ENCODE measurements at regions not wholly inside any gene's neighbourhood (a gene's known extent, or its start where the extent isn't known, plus 50 kb on each side); places are given as distances from the start of the nearest gene placed in this dataset.

GRCh38 chr21:18801468-18801867 is 397.9 kb upstream of the TMPRSS15 start:
- peak; percentile 42 for DNase-seq (ENCODE audit: unreplicated experiment)
- intact Hi-C loops (cut with micrococcal nuclease): no loop called here
- no TSS peak for BruUV-seq (replicated peaks)
- TF ChIP-seq CTCF (IDR thresholded peaks at IDR 0.05; ENCODE audit: unreplicated experiment): peak; percentile 51
- no peaks in the 10 kb centered on the region for H3K36me3 Mint-ChIP-seq (ENCODE audit: insufficient read depth, unreplicated experiment)
- H3K4me1 Mint-ChIP-seq (ENCODE audit: insufficient read depth, unreplicated experiment): no peaks in the 10 kb centered on the region
- H3K27ac Mint-ChIP-seq (ENCODE audit: low read depth, unreplicated experiment): no peak overlapping the region
- H3K9me3 Mint-ChIP-seq (ENCODE audit: unreplicated experiment): peaks cover 17% of the 10 kb centered on the region
- ChIA-PET CTCF (interaction anchor here (0.6 to 1.8 kb wide), 5 partner anchors 9 to 277 kb away, joined by 3 to 5 read pairs (median 3); no protein-coding TSS in a partner anchor), POLR2A (no interaction called here)
- no peaks in the 10 kb centered on the region for H3K27me3 Mint-ChIP-seq (ENCODE audit: insufficient read depth, unreplicated experiment)
- H3K4me3 Mint-ChIP-seq (ENCODE audit: unreplicated experiment): no peak overlapping the region

DNA sequence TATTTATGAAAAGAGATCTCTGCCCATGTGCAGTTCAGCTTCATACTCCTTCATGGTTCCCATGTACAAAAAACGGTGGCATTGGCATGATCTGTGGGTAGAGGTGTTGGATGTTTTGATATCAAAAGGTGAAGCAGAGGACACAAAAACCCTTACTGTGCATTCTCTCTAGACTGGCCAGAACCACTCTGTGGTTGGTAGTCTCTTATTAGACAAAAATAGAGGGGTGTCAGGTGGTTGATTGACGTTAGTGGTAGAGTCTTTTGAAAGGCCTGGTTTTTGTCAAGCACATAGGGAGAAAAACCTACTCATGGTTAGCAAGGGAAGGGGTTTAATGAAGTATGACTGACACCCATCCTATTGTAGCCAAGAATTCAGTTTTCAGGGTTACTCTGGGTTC is 400.0 kb upstream of the TMPRSS15 start:
- Mint-ChIP-seq H3K27ac (ENCODE audit: low read depth, unreplicated experiment) (no peak overlapping the region), H3K4me3 (ENCODE audit: unreplicated experiment) (no peak overlapping the region), H3K9me3 (ENCODE audit: unreplicated experiment) (peaks cover 20% of the 10 kb centered on the region), H3K4me1 (ENCODE audit: insufficient read depth, unreplicated experiment) (no peaks in the 10 kb centered on the region), H3K27me3 (ENCODE audit: insufficient read depth, unreplicated experiment) (no peaks in the 10 kb centered on the region), H3K36me3 (ENCODE audit: insufficient read depth, unreplicated experiment) (no peaks in the 10 kb centered on the region)
- ChIA-PET POLR2A (no interaction called here), CTCF (interaction anchor here (1.0 kb wide), 2 partner anchors 151 to 507 kb away, joined by 3 to 5 read pairs; no protein-coding TSS in a partner anchor)
- intact Hi-C loops (cut with micrococcal nuclease): no loop called here
- no TSS peak for BruUV-seq (replicated peaks)
- no peak for DNase-seq (ENCODE audit: unreplicated experiment)
- TF ChIP-seq CTCF (IDR thresholded peaks at IDR 0.05; ENCODE audit: unreplicated experiment): no peak

GRCh38 chr21:18810136-18810535 is 406.6 kb upstream of the TMPRSS15 start:
- BruUV-seq (replicated peaks): no TSS peak
- ChIA-PET POLR2A (no interaction called here), CTCF (interaction anchor here (0.6 kb wide), 2 partner anchors 9 to 1715 kb away, joined by 3 read pairs; no protein-coding TSS in a partner anchor)
- Mint-ChIP-seq H3K4me1 (ENCODE audit: insufficient read depth, unreplicated experiment) (peaks cover 5% of the 10 kb centered on the region), H3K9me3 (ENCODE audit: unreplicated experiment) (peaks cover 17% of the 10 kb centered on the region), H3K27ac (ENCODE audit: low read depth, unreplicated experiment) (no peak overlapping the region), H3K4me3 (ENCODE audit: unreplicated experiment) (no peak overlapping the region), H3K27me3 (ENCODE audit: insufficient read depth, unreplicated experiment) (no peaks in the 10 kb centered on the region), H3K36me3 (ENCODE audit: insufficient read depth, unreplicated experiment) (no peaks in the 10 kb centered on the region)
- no peak for DNase-seq (ENCODE audit: unreplicated experiment)
- no peak for TF ChIP-seq CTCF (IDR thresholded peaks at IDR 0.05; ENCODE audit: unreplicated experiment)
- intact Hi-C loops (cut with micrococcal nuclease): loop anchor here (10.0 kb wide), 1 partner anchor 115 kb away; no protein-coding TSS in a partner anchor

GRCh38 chr21:18812308-18812707 is 408.7 kb upstream of the TMPRSS15 start:
- Mint-ChIP-seq H3K4me3 (ENCODE audit: unreplicated experiment) (no peak overlapping the region), H3K4me1 (ENCODE audit: insufficient read depth, unreplicated experiment) (peaks cover 5% of the 10 kb centered on the region), H3K36me3 (ENCODE audit: insufficient read depth, unreplicated experiment) (no peaks in the 10 kb centered on the region), H3K27ac (ENCODE audit: low read depth, unreplicated experiment) (no peak overlapping the region), H3K27me3 (ENCODE audit: insufficient read depth, unreplicated experiment) (no peaks in the 10 kb centered on the region), H3K9me3 (ENCODE audit: unreplicated experiment) (peaks cover 4% of the 10 kb centered on the region)
- ChIA-PET POLR2A (no interaction called here), CTCF (no interaction called here)
- no peak for DNase-seq (ENCODE audit: unreplicated experiment)
- intact Hi-C loops (cut with micrococcal nuclease): loop anchor here (10.0 kb wide), 1 partner anchor 112 kb away; no protein-coding TSS in a partner anchor
- no TSS peak for BruUV-seq (replicated peaks)
- TF ChIP-seq CTCF (IDR thresholded peaks at IDR 0.05; ENCODE audit: unreplicated experiment): no peak
